RWPE2 (cell line): ENCODE measurements at regions not wholly inside any gene's neighbourhood (a gene's known extent, or its start where the extent isn't known, plus 50 kb on each side); places are given as distances from the start of the nearest gene placed in this dataset.

ENCODE experiments used
- ATAC-seq: fragments of 200-7000 bp; cut with Tn5 transposase; 3 replicates; pipeline ENCODE4 v1.9.1; 2021; ENCODE audit warnings: low read depth
- DNase-seq: peaks from one replicate; pipeline ENCODE4 v3.0.0-alpha.2; 2020; ENCODE audit warnings: low spot score
- H3K27ac ChIP-seq: fragments of 450-650 bp; 2 replicates; pipeline ENCODE4 v1.5.1; 2017; ENCODE audit warnings: mild to moderate bottlenecking; ENCODE audit not compliant: poor library complexity, severe bottlenecking
- H3K27me3 ChIP-seq: fragments of 250-450 bp; sonication (Bioruptor Pico); 2 replicates; pipeline ENCODE4 v1.5.1; 2021; ENCODE audit warnings: mild to moderate bottlenecking, moderate library complexity; ENCODE audit not compliant: insufficient read depth, poor library complexity, severe bottlenecking
- H3K36me3 ChIP-seq: fragments of 250-450 bp; sonication (Bioruptor Pico); 2 replicates; pipeline ENCODE4 v1.5.1; 2020; ENCODE audit warnings: low read depth, mild to moderate bottlenecking, moderate library complexity
- H3K4me1 ChIP-seq: fragments of 250-450 bp; sonication (Bioruptor Pico); 2 replicates; pipeline ENCODE4 v1.5.1; 2021; ENCODE audit warnings: mild to moderate bottlenecking, moderate library complexity; ENCODE audit not compliant: insufficient read depth, poor library complexity, severe bottlenecking
- H3K4me3 ChIP-seq: fragments of 250-450 bp; sonication (Bioruptor Pico); 2 replicates; pipeline ENCODE4 v1.5.1; 2021; ENCODE audit warnings: mild to moderate bottlenecking, moderate library complexity; ENCODE audit not compliant: severe bottlenecking
- H3K9me3 ChIP-seq: fragments of 250-450 bp; sonication (Bioruptor Pico); 2 replicates; pipeline ENCODE4 v1.5.1; 2021; ENCODE audit warnings: mild to moderate bottlenecking, moderate library complexity; ENCODE audit not compliant: severe bottlenecking
- CTCF ChIP-seq: fragments of 450-650 bp; IDR thresholded peaks from one replicate; pipeline ENCODE4 v1.5.1; 2017; ENCODE audit warnings: mild to moderate bottlenecking, moderate library complexity; ENCODE audit not compliant: poor library complexity, severe bottlenecking

GRCh38 chr13:56393549-56393948 lies 747.2 kb upstream of the PRR20A start:
- no peaks in the 10 kb centered on the region for H3K9me3 ChIP-seq
- H3K27ac ChIP-seq, result no peak overlapping the region
- H3K4me1 ChIP-seq, result no peaks in the 10 kb centered on the region
- H3K27me3 ChIP-seq, result no peaks in the 10 kb centered on the region
- DNase-seq, result no peak
- H3K4me3 ChIP-seq, result no peak overlapping the region
- no peak for ATAC-seq
- no peak for TF ChIP-seq CTCF
- H3K36me3 ChIP-seq, result no peaks in the 10 kb centered on the region

GRCh38 chr13:56396318-56396717 lies 744.4 kb upstream of the PRR20A start:
- H3K27me3 ChIP-seq, result no peaks in the 10 kb centered on the region
- no peaks in the 10 kb centered on the region for H3K36me3 ChIP-seq
- no peaks in the 10 kb centered on the region for H3K9me3 ChIP-seq
- H3K27ac ChIP-seq, result no peak overlapping the region
- no peak overlapping the region for H3K4me3 ChIP-seq
- TF ChIP-seq CTCF, result no peak
- ATAC-seq, result no peak
- no peaks in the 10 kb centered on the region for H3K4me1 ChIP-seq
- no peak for DNase-seq

- no peaks in the 10 kb centered on the region for H3K36me3 ChIP-seq
- no peak overlapping the region for H3K4me3 ChIP-seq
- H3K27ac ChIP-seq, result no peak overlapping the region
- ATAC-seq (no peak), DNase-seq (no peak)
- no peaks in the 10 kb centered on the region for H3K9me3 ChIP-seq
- no peak for TF ChIP-seq CTCF
- H3K27me3 ChIP-seq, result no peaks in the 10 kb centered on the region
- H3K4me1 ChIP-seq, result no peaks in the 10 kb centered on the region
Observed at GRCh38 chr13:56400774-56401173, 739.9 kb upstream of the PRR20A start.

- no peaks in the 10 kb centered on the region for H3K4me1 ChIP-seq
- H3K27ac ChIP-seq, result no peak overlapping the region
- no peaks in the 10 kb centered on the region for H3K9me3 ChIP-seq
- ATAC-seq (no peak), DNase-seq (no peak)
- no peaks in the 10 kb centered on the region for H3K27me3 ChIP-seq
- H3K36me3 ChIP-seq, result no peaks in the 10 kb centered on the region
- H3K4me3 ChIP-seq, result no peak overlapping the region
- no peak for TF ChIP-seq CTCF
Observed at GRCh38 chr13:56412856-56413255, 727.9 kb upstream of the PRR20A start.

- Histone ChIP-seq H3K36me3 (no peaks in the 10 kb centered on the region), H3K27ac (peak overlapping the region; percentile 80), H3K4me3 (no peak overlapping the region), H3K9me3 (no peaks in the 10 kb centered on the region), H3K27me3 (no peaks in the 10 kb centered on the region), H3K4me1 (peaks cover 12% of the 10 kb centered on the region)
- ATAC-seq (peak; percentile 93), DNase-seq (no peak)
- TF ChIP-seq CTCF, result no peak
Observed at GRCh38 chr13:56424246-56424645, 716.5 kb upstream of the PRR20A start.
